Smooth muscle cell of the brain vasculature (primary cell): ENCODE measurements at regions not wholly inside any gene's neighbourhood (a gene's known extent, or its start where the extent isn't known, plus 50 kb on each side); places are given as distances from the start of the nearest gene placed in this dataset.

Experiments used
- DNase-seq: peaks from one replicate; pipeline ENCODE4 v3.0.0-alpha.2; 2012; ENCODE audit warnings: low read depth, low spot score

DNA sequence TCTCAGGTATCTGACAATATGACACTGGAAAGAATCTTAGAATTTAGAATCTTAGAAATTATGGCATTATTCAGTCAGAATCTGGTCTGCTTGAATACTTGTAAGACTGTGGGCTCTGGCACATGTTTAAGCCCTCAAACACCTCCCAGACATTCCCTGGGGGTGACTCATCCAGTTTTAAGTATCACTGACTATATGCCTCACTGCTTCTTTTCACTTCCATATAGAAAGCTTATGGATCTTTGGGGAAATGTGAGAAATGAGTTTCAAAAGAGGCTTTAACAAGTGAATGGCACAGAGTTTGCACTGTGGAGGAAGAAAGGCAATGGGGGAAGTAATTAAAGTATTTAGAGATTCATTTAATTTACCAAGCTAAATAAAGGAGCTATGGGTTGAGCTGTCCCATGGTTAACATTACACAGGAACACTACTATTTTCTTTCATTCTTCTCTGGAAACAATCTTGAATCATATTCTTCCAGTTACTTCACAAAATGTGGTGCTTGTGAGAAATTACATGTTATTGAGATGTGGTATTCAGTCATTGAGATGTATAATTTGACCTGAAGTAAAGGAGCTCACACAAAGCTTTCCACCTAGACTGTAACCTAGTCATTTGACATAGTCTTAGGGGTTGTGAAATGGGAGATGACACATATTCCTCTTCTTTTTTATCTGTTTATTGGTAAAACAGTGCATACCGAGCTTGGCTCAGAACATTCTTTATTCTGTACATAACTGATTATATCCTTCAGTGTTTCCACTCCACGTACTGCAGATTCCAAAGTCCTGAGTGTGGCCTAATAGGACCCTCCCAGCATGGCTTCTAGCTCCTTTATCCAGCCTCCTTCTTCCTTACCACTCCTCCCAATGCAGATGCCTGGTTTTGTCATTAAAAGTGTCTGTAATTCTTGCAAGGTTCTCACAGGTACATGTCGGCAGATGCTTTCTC lies 544.6 kb upstream of the NECTIN3 start:
- peak; percentile 54 for DNase-seq

DNA sequence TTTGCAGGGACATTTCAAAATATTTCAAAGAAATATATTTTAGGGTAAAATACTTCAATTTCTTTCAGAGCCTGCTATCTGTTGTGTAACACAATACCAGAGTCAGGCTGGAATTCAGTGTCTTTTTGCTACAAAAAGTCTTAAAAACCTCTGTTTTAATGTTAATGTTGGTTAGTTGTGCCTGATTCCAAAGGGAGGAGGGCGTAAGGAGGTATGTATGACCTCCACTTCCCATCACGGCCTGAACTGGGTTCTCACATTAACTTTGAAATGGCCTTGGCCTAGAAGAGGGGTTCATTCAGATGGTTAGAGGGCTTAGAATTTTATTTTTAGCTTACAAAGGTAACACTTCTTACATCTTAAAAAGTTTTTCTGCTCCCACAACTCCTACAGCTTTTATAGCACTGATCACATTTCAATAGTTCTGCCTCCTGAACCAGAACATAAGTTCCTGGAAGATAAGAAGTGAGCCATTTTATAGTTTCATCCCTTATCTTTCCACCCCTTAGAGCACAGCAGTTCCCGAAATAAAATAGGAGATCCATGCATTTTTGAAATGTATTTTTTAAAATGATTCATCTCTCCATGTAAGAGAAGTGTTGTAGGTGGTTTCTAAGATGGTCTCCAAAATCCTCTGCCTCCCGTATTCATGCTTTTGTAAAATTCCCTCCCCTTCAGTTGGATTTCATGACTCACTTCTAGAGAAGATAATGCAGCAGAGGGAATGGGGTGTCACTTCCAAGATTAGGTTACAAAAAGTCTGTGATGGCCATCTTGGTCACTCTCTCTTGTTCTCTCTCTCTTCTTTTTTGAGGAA lies 543.1 kb upstream of the NECTIN3 start:
- no peak for DNase-seq

DNA sequence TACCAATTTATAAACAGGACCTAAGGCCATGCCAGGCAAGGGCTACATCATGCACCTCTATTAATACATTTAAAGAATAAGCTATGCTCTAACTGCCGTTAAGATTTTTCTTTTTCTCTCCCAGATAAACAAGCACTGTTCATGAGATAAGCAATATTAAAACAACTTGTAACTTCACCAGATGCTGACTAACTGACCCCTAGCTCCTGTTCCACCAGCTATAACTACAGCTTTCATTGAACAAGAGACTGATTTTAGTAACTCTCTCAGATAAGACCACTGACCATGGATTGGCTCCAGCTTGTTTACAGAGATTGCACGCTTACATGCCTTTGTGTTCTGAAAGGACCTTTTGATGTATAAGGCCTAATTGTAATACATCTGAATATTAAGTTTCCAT lies 540.7 kb upstream of the NECTIN3 start:
- DNase-seq: no peak

DNA sequence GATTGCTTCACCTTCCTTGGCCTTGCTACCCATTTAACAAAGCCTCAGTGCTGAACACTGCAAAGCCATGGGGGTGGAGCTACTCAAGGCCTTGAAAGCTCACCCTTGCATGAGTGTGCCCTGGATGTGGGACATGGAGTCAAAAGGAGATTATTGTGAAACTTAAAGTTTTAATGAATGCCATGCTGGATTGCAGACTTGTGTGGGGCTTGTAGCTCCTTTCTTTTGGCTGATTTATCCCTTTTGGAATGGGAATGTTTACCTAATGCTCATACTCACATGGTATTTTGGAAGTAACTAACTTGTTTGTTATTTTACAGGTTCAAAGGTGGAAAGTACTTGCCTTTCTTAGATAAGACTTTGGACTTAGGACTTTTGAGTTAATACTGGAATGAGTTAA lies 538.5 kb upstream of the NECTIN3 start:
- no peak for DNase-seq

DNA sequence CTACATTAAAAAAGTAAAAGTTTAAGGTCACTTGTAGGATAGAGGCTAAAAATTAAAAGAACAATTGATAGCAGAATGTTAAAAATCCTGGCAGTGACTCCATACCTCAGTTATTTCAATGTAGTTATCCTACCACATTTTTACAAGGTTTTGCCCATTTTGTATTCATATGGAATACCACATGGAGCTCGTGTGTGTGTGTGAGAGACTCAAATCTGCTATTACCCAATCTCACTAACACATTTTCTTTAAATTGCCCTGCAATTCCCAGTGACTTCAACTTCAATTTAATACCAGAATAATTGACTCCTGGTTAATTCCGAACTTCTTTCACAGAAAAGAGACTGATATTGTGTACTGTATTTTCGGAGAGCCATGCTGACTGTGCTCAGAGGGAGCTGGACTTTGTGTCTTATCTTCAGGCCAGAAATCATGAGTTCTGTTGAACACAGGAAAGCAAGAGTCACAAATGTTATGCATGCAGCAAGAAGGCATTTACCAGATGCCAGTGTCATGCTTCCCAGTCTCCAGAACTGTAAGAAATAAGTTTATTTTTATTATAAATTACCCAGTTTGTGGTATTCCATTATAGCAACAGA lies 529.0 kb upstream of the NECTIN3 start:
- DNase-seq: no peak

DNA sequence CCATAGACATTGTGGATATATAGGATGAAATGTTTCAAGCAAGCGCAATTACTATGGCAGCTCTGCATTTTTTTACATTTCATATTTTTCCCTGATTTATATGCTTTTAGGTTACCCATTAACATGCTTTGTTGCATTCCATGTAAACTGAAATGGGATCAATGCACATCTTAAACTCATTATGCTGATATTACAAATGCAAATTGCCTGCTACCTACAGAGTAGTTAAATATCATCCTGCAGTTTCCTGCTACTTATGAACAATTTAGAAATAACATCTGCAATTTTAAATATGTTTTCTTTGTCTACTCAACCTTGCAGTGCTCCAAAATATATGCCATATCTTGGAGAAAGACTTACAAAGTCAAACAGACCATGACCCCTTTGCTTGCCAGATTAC lies 526.9 kb upstream of the NECTIN3 start:
- DNase-seq: no peak

DNA sequence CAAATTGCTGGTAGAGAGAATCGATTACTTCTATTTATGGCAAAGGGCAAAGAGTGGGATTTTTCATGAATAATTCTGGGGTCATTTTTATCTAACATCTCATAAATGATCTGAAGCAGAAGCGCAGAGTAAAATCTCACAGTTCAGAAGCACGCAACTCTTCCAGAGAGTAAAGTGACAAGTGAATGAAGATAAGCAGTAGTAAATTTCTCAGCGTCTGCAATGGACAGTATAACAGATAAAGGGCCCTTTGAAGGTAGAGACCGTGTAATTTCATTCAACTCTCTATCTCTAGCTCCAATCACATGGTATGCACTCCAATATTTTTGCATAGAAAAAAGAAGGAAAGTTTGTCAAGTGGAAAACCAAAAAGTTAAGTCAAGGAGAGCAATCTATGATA lies 521.1 kb upstream of the NECTIN3 start:
- no peak for DNase-seq

DNA sequence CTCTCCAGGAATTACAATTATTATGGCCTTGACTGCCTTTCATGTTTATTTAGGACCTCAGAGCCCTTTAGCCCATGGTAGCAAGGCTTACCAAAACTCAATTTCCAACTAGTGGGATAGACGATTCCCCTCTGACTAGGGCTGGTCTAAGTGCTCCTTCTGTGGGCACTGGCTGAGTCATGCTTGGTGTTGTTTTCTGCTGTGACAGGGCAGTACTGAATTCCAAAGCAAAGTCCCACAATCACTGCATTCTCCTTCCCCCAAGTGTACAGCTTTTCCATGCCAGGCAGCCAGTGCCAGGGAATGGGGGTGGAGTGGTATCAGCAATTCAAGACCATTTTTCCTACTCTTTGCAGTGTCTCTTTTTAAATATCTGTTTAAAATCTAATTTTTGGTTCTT lies 509.0 kb upstream of the NECTIN3 start:
- no peak for DNase-seq

DNA sequence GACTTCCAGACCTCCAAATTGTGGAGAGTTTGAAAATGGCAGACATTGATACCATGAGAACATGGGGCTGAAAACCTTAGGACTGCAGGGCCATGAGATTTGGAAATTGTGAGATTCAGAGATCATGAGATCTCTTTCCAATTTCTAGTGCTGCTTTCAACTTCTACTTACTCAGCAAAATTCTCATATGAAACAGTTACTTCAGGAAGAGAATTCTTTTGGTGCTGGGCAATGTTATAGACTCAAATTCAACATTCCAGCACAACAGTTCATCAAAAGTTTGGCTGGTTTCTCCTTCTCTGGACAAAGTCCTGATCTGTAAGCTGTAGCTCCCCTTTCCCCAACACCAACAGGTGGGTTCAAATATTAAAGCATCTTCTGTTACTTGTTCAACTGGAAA lies 506.9 kb upstream of the NECTIN3 start:
- DNase-seq: no peak

DNA sequence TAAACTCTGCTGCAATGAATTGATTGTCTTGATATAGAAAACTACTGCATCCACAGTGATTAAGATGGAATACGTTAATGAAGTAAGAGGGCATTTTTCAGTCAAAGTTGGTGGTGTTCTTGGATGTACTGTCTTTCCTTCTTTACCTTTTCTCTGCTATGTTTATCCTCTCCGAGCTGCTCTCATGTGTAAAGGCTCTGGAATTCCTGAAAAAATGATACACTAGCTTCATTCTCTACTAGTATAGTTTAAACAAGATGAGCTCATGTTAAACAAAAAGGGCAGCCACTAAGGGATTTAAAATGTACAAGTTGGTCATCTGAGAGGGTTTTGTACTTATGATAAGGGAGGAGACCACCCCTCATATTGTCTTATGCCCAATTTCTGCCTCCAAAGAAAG lies 504.6 kb upstream of the NECTIN3 start:
- no peak for DNase-seq

DNA sequence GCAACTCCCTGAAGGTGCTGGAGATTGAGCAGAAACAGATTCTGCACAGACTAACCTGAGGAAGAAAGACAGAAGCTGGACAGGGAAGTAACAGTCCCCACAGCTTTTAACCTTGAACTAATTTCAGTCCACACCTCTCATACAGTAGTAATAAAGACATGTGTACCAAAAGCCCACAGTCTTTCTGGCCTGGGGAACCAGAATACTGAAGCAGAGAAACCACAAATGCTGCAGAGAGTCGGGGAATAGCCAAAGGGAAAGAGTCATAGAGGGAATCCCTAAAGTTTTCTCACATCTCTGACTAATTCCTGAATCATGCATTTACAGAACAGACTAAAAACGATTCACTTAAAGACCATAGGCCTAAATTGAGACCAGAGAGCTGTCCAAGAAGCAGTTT lies 503.4 kb upstream of the NECTIN3 start:
- peak; percentile 21 for DNase-seq

DNA sequence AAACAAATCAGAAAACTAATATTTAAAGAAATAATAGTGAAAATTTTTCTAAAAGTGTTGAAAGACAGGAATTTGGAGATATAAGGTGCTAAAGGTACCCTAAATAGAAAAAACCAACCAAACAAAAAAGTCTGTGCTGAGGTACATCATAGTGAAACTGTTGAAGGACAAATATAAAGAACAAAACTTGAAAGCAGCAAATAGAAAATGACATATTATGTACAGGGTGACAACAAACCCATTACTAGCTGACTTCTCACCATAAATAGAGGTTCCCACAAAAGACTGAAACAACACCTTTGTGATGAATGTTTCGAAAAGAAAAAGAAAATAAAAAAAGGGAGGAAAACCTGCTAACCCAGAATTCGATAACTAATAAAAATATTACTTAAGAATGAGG lies 502.5 kb upstream of the NECTIN3 start:
- DNase-seq: no peak

DNA sequence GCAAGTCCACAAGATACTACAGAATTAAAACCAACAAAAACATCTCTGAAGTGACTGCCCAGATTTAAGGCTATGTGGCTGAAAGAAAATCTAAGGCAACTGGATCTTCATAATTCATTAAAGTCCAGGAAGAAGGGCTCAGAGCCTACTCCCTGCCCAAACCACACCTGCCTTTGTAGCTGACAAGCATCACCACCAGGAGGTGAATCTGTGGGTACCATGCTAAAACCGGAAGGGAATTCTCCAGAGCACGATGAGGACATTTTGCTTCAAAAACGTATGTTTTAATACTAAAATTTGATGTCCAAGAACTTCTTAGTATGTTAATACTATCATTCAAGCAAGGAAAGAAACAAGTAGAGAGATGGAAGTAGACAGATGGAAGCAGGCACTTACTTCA lies 495.9 kb upstream of the NECTIN3 start:
- no peak for DNase-seq

DNA sequence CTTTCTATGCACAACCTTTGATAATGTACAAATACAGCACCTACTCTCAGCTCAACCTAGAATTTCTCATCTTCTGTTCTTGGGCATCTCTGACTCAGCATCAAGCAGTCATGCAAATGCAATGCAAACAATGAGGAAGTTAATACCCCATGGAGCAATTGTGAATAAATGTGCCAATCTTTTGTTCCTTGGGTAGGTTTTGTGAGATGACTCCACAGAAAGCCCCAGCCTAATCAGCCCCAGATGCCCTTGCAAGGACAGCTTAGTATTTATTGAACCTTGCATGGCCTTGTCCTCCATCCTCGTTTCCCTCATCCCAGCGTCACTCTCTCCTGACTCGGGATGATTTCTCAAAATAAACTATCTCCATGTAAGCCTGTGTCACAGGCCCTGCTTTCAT lies 494.7 kb upstream of the NECTIN3 start:
- DNase-seq: peak; percentile 47

DNA sequence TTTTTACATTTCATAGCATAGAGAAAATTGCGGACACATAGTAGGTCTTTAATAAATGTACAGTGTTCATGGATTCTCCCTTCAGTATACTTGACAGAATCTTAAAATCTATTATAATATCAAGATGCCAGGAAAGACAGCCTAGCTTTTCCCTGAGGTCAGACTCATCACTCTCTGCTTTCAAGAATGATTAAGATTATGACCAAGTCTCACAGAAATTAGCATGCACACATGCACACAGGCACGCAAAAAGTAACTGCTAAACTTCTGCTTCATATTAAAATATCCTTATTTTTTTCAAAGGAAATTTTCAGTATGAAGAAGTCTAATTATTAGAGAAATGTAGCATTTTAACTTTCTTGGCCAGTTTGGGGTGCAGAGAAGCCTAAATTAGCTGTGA lies 493.8 kb upstream of the NECTIN3 start:
- no peak for DNase-seq

DNA sequence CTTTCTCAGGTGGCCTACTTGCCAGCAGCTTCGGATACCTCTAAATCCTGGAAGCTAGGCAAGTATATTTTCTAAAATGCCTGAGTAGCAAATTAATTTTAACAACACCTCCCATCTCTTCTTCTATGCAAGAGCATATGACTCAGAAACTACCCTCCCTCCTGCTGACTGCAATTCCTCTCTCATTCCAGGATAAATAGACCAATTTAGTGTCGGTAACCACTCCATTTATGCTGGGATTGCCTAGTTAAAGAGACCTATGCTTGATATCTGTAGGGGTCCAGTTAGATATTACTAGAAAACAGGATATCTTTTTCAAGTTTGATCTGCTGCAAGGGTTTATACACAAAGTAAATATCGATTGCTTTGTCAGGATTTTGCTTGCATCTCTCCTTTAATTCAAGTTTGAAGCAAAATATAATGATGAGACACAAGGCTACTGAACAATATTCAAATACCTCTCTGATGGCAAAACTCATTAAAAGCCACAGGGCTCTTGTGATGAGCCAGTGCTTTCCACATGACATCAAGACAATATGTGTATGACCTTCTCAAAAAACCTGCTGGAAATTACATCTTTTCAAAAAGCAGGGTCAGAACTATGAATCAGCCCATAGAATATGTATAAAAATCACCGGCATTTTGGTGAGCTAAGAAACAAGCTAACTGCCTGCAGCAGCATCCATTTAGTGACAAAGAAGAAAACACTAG lies 491.6 kb upstream of the NECTIN3 start:
- peak; percentile 33 for DNase-seq

DNA sequence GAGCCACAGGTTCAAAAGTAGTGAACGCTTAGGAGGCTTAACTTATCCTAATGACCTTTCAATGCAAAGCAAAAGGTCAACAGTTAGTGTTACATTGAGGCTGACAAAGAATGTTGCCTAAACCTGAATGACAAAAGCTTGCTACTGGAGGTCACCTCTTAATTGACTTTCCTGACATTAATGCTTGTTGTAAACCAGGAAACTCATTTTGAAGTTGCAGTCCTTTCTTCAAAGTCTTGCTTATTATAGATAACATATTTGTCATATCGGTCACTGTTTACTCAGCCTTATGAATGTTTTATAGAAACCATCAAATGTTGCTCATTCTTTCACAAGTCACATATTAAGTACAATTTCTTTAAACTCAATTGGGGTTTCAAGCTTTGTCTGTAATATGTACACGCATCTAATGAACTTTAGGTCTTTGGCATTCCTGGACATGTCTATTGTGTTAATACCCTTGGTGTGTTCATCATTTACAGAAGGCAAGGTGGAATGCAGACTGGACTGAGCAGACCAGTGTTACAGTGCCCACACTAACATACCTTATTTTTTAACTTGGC lies 488.2 kb upstream of the NECTIN3 start:
- no peak for DNase-seq

DNA sequence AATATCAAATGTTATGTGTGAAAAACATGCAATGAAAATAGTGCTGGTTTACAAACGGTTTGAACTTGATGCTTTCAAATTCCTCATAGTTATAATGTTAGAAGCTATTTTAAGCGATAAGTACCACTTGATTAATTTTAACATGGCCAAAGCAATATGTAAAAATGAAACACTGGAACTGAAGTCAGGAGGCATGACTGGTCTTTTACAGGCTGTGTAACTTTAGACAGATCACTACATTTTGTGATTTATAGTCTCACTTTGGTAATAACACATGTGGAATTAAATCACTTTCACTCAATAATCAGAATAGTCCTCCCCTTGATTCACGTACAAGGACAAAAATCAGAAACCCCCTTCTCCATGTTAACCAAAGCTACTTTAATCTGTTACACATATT lies 482.7 kb upstream of the NECTIN3 start:
- no peak for DNase-seq

DNA sequence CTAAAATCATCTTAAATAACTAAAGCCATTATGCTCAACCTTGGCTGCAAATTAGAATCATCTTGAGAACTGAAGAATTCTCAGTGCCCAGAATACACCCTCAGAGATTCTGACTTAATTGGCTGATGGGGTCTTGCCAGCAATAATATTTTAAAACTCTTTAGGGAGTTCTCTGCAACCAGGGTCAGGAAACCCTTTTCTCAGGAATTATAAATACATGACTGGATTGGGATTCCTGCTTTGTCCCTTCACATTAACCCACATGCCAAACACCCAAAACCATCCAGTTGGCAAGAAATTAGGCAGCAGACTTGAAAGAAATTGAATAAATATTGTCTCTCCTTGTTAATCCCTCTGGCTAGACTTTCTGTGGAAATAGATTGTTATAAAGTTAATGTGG lies 482.3 kb upstream of the NECTIN3 start:
- no peak for DNase-seq

DNA sequence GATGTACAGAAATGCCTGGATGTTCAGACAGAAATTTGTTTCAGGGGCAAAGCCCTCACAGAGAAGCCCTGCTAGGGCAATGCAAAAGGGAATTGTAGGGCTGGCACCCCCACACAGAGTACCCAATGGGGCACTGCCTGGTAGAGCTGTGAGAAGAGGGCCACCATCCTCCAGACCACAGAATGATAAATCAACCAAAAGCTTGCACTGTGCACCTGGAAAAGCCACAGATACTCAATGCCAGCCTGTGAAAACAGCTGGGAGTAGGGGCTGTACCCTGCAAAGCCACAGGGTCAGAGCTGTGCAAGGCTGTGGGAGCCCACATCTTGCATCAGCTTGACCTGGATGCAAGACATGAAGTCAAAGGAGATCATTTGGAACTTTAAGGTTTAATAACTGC lies 477.9 kb upstream of the NECTIN3 start:
- DNase-seq: no peak

DNA sequence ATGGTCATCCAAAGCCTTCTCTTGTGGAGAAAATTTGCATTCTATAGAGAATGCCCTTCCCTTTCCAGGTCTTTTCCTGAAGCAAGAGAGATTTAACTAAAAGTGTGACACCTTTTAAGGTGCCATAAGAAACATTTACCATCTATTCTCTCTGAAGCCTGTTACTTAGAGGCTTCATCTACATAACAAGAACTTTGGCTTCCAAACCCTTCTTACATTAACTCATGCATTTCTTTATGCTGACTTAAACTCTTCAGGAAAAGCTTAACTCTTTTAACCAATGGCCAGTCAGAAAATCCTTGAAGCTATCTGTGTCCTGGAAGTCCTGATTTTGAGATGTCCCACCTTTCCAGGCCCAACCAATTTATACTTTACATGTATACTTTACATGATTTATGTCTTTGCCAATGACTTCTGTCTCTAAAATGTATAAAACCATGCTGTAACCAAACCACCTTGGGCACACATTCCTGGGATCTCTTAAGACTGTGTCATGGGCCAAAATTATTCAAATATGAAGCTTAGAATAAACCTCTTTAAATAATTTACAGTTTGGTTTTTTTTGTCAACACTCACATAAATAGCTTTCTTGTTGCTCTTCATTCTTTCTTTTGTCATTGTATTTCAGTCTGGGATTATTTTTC lies 472.6 kb upstream of the NECTIN3 start:
- no peak for DNase-seq
